Uterus (tissue), 3 donors: ENCODE measurements at regions not wholly inside any gene's neighbourhood (a gene's known extent, or its start where the extent isn't known, plus 50 kb on each side); places are given as distances from the start of the nearest gene placed in this dataset.

Experiments
- DNase-seq, 2 donors: peaks; one replicate each; pipeline ENCODE4 v3.0.0-alpha.2; 2019 to 2020
- H3K27ac ChIP-seq, 2 donors: fragments of 200-600 bp; sonication (generic); 1 replicate in 1 of 2; 2 replicates in 1 of 2; pipeline ENCODE4 v1.5.1; 2016 to 2018
- H3K27me3 ChIP-seq, 2 donors: fragments of 200-600 bp; sonication (generic); one replicate each; pipeline ENCODE4 v1.5.1; 2018 to 2019; ENCODE audit warnings: control low read depth in 1 of 2
- H3K36me3 ChIP-seq, 2 donors: fragments of 200-600 bp; sonication (generic); one replicate each; pipeline ENCODE4 v1.5.1; 2019; ENCODE audit warnings: control low read depth in 1 of 2
- H3K4me1 ChIP-seq, 2 donors: fragments of 200-600 bp; sonication (generic); one replicate each; pipeline ENCODE4 v1.5.1; 2018 to 2019; ENCODE audit warnings: control low read depth in 1 of 2
- H3K4me3 ChIP-seq, 2 donors: fragments of 200-600 bp; sonication (generic); 1 replicate in 1 of 2; 2 replicates in 1 of 2; pipeline ENCODE4 v1.5.1; 2018 to 2019; ENCODE audit warnings: mild to moderate bottlenecking in 1 of 2
- H3K9me3 ChIP-seq, 2 donors: fragments of 200-600 bp; sonication (generic); one replicate each; pipeline ENCODE4 v1.5.1; 2019; ENCODE audit warnings: control low read depth in 1 of 2
- CTCF ChIP-seq, 4 experiments: fragments of 200-600 bp in 2 of 4; fragments of 450-650 bp in 2 of 4; sonication (generic) in 2 of 4; IDR thresholded peaks; one replicate each; pipeline ENCODE4 v1.5.1; 2016 to 2019; ENCODE audit warnings: antibody characterized with exemption in 4 of 4, mild to moderate bottlenecking in 2 of 4, moderate library complexity in 1 of 4
- POLR2A ChIP-seq, 2 donors: fragments of 450-650 bp; IDR thresholded peaks; one replicate each; pipeline ENCODE4 v1.6.1; 2016; ENCODE audit warnings: antibody characterized with exemption in 2 of 2, mild to moderate bottlenecking in 1 of 2, moderate library complexity in 1 of 2
- intact Hi-C: fragments of 100-400 bp; cut with DNase I; formaldehyde crosslinking; loops from one replicate; pipeline ENCODE4 v1.15.1; 2023; ENCODE audit warnings: low total_unique reads
- donor health status: DM: yes; HTN: yes; CAD: no.

GRCh38 chr3:59472541-59472940 is 422.7 kb upstream of the CFAP20DC start:
- intact Hi-C loops, result no loop called here
- no peak for DNase-seq
- Histone ChIP-seq H3K36me3 (no peaks in the 10 kb centered on the region), H3K27ac (no peak overlapping the region), H3K9me3 (no peaks in the 10 kb centered on the region), H3K4me3 (no peak overlapping the region), H3K27me3 (no peaks in the 10 kb centered on the region), H3K4me1 (no peaks in the 10 kb centered on the region)
- no peak for TF ChIP-seq POLR2A (IDR thresholded peaks at IDR 0.05)
- TF ChIP-seq CTCF (IDR thresholded peaks at IDR 0.05), result no peak

- H3K36me3 ChIP-seq, result no peaks in the 10 kb centered on the region
- no peaks in the 10 kb centered on the region for H3K27me3 ChIP-seq
- intact Hi-C loops, result no loop called here
- H3K9me3 ChIP-seq, result no peaks in the 10 kb centered on the region
- no peak for DNase-seq
- no peaks in the 10 kb centered on the region for H3K4me1 ChIP-seq
- no peak overlapping the region for H3K4me3 ChIP-seq
- TF ChIP-seq CTCF (IDR thresholded peaks at IDR 0.05) (no peak), POLR2A (IDR thresholded peaks at IDR 0.05) (no peak)
- no peak overlapping the region for H3K27ac ChIP-seq
Observed at GRCh38 chr3:59469948-59470723, 420.3 kb upstream of the CFAP20DC start.

GRCh38 chr3:59467476-59467875 is 417.7 kb upstream of the CFAP20DC start:
- TF ChIP-seq CTCF (IDR thresholded peaks at IDR 0.05) (no peak), POLR2A (IDR thresholded peaks at IDR 0.05) (no peak)
- Histone ChIP-seq H3K27me3 (no peaks in the 10 kb centered on the region), H3K4me3 (no peak overlapping the region), H3K27ac (no peak overlapping the region), H3K4me1 (no peaks in the 10 kb centered on the region), H3K36me3 (no peaks in the 10 kb centered on the region), H3K9me3 (no peaks in the 10 kb centered on the region)
- intact Hi-C loops, result no loop called here
- DNase-seq, result no peak

- H3K9me3 ChIP-seq, result no peaks in the 10 kb centered on the region
- H3K36me3 ChIP-seq, result no peaks in the 10 kb centered on the region
- no peak overlapping the region for H3K4me3 ChIP-seq
- DNase-seq, result no peak
- H3K27ac ChIP-seq, result no peak overlapping the region
- TF ChIP-seq CTCF (IDR thresholded peaks at IDR 0.05), result no peak
- TF ChIP-seq POLR2A (IDR thresholded peaks at IDR 0.05), result no peak
- H3K4me1 ChIP-seq, result no peaks in the 10 kb centered on the region
- intact Hi-C loops, result no loop called here
- no peaks in the 10 kb centered on the region for H3K27me3 ChIP-seq
Observed at GRCh38 chr3:59464187-59464586, 414.4 kb upstream of the CFAP20DC start.

- intact Hi-C loops, result no loop called here
- TF ChIP-seq CTCF (IDR thresholded peaks at IDR 0.05) (no peak), POLR2A (IDR thresholded peaks at IDR 0.05) (no peak)
- no peak overlapping the region for H3K4me3 ChIP-seq
- H3K9me3 ChIP-seq, result no peaks in the 10 kb centered on the region
- no peak for DNase-seq
- no peaks in the 10 kb centered on the region for H3K27me3 ChIP-seq
- H3K27ac ChIP-seq, result no peak overlapping the region
- H3K4me1 ChIP-seq, result no peaks in the 10 kb centered on the region
- H3K36me3 ChIP-seq, result no peaks in the 10 kb centered on the region
Observed at GRCh38 chr3:59463253-59463652, 413.4 kb upstream of the CFAP20DC start.
